COR-L47 (cell line): ENCODE measurements at regions not wholly inside any gene's neighbourhood (a gene's known extent, or its start where the extent isn't known, plus 50 kb on each side); places are given as distances from the start of the nearest gene placed in this dataset.
"Not testable (repeated sequence)": the region's sequence is repeated elsewhere in the genome, so short reads cannot be mapped to it uniquely, and the experiment has no call there.

Experiments
- DNase-seq: peaks from one replicate; lab custom pipeline; 2025; lab: John Stamatoyannopoulos, UW

DNA sequence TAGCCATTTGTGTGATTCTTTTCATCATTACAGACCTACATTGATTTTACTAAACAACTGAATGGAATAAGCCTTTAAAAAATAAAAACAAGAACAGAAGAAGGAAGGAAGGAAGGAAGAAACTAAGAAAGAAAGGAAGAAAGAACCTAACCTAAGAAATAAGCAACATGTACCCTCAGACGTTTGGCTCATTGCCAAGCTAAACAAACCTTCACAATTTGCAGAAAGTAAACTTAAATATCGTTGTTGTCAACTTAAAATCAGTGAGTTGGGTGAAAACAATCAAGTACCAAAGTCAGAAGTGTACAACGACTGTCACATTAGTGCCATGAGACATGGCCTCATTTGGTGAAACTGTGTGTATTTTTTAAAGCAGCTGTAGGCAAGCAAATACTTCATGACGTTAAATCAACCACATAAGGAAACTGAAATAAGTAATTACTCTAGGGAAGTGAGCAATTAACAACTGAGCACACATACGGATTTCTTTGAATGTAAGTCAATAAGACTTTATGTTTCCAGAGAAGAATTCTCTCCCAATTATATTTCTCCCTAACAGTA lies 313.1 kb upstream of the TMPRSS15 start:
- peak; percentile 30 for DNase-seq

DNA sequence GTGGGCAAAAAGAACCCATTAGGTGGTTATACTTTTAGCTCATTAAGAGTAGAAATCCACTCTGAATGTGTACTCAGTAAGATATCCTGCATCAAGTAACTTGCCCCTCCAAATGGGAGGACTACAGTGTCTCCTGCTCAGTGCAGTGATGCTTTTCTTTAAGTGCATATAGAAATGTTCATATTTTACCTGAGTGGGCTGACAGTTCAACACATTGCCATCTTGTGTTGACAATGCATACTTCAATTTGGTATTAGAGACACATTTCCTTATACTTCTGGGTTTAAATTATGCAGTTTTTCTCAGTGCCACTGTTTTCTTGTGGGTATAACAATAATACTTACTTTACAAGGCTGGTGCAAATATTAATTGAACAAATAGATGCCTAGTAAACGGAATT lies 318.6 kb upstream of the TMPRSS15 start:
- DNase-seq: no peak

DNA sequence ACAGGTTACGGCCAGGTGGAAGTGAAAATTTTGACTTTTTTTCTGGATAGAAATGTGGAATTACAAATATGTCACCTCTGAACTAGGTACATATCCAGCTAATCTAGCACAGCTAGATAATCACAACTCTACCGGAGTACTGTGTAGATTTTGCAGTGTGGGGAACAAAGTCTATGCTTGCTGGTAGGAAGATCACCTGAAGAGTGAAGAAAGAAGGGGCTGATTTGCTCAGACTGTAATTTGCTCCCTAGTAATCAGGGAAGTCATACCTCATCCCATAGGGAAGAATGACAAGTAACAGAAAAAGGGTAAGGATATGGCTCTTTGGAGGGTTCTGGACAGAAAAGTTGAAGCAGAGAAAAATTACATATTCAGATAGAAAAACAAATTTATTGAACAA lies 319.6 kb upstream of the TMPRSS15 start:
- DNase-seq: no peak

DNA sequence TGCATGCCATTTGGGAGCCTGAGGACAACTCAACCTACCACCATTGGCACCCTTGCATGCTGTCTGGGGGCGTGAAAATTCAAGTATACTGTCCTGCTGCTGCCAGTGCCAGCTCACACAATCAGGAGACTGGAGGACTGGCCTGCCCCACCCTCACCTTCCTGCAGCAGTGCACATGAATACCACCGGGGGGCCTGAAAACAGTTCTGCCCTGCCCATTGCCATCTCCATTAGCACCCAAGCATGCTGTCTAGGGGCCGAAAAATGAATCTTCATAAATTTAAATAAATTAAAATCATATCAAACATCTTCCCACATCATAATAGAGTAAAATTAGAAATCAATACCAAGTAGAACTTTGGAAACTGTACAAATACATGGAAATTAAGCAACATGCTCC lies 322.1 kb upstream of the TMPRSS15 start:
- no peak for DNase-seq

DNA sequence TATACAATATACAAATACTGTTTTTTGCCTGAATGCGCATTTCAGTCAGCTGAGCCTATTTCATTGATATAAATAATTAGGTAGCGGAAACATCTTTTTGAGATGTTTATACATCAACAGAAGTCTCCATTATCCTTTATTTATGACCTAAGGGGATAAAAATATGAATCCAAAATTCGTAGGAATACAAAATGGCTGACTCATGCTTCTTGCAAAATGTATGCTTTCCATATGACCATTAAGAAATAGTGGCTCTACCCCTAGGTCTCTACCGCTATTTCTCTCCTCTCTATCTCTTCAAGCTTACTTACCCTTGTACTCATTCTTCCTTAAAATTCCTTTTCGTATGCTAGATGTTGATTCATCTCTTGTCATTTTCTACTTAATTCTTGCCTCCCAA lies 338.4 kb upstream of the TMPRSS15 start:
- DNase-seq: no peak

DNA sequence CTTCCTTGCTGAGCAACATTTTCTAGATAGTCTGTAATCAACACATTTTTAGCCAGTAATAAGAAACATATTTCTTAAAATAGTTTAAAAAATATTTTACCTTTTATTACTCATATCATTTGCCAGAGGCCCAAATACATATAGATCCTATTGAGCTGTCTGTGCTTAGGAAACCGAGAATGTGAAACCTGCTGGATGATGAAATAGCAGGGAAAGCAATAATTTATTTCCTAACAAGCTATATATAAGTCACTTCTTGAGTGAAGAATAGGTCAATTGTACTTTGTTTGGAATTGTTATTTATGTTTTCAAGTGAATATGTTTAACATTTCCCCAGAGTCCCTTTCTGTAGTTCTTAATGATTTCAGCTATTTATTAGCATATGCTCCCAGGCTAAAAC lies 339.9 kb upstream of the TMPRSS15 start:
- no peak for DNase-seq

DNA sequence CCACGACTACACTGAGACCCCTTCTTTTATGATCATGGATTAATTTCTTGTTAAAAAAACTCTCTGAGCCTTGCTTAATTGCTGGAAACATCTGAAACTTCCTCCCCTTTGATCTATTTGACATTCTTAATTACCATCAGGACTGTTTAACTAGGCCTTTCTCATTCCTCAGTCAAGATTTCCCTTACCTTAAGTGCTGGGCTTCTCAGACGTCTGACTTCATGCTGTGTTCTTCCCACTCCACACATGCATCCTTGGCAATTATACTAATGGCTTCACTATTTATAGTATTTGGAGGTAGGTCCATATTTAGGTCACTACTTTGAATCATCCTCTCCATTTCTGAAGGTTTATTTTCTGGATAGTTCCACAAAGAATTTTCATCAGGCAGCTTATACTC lies 341.3 kb upstream of the TMPRSS15 start:
- no peak for DNase-seq

DNA sequence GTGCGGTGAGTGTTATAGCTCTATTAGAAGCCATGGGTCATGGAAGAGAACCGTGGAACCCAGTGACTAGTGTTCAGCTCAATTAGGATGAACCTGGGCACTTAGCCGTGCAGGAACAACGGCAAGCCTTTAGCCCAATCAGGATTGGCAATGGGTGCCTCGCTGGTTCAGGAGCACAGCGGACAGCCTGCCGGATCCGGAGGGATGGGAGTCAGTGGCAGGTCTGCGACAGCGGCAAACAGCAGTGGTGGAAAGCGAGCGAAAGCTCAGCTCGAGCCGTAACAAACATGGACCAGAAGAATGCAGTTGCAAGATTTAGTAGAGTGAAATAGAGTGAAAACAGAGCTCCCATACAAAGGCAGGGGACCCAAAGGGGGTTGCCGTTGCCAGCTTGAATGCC lies 349.3 kb upstream of the TMPRSS15 start:
- DNase-seq: not testable (repeated sequence)

DNA sequence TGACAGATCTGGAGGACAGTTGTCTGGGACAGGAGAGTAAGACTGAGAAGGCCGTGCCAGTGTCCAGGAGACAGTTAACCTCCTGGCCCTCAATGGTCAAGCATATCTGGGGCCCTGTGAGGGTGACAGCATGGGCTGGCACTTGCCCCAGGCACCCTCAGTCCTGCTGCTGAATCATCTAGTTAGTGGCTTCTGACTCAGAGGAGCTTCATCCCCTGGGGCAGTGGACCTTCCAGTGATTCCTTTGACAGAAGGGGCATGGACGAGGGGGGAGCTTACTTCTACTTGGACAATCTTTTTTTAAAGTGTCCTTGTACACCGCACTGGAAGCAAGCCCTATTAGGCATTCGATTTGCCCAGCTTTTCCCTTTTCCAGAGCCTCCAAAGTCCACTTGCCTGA lies 352.7 kb upstream of the TMPRSS15 start:
- DNase-seq: not testable (repeated sequence)

DNA sequence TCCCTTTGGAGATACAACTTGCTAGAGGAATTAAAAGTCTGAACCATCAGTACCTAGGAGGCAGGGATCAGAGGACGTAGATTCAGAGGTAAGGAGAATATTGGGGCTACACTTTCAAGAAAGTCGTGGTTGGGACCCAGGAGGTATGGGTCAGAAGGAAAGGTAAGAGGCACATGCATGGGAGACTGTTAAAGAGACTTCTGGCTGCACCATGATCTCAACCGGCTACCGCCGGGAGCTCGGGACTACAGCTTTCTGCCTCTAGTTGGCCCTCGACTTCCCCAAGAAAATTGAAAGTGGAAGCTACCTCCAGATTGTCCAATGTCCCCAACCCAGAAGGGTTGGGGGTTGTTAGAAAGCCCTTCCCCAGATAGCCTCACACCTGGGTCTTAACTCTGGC lies 355.7 kb upstream of the TMPRSS15 start:
- no peak for DNase-seq

DNA sequence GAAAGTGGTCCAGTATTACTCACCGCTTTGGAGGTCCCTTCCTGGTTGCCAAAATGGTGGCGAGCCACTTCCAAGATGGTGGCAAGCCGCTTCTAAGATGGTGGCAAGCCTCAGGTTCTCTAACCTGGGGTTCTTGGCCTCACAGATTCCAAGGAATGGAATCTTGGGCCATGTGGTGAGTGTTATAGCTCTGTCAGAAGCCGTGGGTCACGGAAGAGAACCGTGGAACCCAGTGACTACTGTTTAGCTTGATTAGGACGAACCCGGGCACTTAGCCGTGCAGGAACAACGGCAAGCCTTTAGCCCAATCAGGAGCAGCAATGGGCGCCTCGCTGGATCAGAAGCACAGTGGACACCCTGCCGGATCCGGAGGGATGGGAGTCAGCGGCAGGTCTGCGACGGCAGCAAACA lies 356.2 kb upstream of the TMPRSS15 start:
- no peak for DNase-seq

DNA sequence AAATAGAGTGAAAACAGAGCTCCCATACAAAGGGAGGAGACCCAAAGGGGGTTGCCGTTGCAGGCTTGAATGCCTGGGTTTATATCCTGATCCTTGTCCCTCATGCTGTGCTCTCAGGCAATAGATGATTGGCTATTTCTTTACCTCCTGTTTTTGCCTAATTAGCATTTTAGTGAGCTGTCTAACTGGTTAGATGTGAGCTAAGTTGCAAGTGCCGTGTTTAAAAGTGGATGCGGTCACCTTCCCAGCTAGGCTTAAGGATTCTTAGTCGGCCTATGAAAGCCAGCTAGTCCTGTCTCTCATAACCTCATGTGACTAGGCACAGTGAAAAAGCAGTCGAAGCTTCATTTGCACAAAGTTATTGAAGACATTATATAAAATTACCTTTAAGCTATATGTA lies 356.7 kb upstream of the TMPRSS15 start:
- DNase-seq: no peak

DNA sequence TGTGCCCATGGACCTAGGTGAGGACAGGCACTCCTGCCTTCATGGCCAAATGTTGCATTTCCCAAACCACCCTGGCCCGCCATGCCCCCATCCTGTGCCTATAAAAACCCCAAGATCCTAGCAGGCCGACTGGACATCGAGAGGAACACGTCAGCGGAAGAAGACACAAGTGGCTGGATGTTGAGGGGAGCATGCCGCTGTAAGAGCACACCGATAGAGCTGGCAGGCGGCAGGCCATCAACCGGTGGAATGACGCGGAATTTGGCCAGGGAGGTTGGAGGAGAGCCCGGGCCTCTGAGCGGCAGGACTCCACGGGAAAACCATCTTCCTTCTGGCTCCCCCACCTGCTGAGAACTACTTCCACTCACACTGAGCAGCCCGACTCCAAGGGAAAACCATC lies 361.1 kb upstream of the TMPRSS15 start:
- DNase-seq: no peak

DNA sequence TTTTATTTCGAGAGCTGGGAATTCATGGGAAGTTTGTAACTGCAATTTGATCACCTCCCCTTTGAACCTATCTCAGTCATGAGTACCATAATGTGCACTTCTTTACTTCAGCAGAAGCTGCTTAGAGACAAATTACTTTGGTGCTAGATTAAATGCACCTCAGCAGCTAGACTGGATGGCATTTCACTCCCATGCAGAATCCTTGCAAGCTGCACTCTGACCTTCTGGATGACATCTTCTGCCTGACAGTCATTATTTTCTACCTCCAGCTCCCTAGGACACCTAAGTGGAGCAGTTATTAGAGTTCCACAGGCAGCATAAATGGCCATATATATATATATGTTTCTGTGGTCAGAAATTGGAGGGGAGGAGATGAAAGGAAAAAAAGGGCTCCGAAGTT lies 366.0 kb upstream of the TMPRSS15 start:
- no peak for DNase-seq

DNA sequence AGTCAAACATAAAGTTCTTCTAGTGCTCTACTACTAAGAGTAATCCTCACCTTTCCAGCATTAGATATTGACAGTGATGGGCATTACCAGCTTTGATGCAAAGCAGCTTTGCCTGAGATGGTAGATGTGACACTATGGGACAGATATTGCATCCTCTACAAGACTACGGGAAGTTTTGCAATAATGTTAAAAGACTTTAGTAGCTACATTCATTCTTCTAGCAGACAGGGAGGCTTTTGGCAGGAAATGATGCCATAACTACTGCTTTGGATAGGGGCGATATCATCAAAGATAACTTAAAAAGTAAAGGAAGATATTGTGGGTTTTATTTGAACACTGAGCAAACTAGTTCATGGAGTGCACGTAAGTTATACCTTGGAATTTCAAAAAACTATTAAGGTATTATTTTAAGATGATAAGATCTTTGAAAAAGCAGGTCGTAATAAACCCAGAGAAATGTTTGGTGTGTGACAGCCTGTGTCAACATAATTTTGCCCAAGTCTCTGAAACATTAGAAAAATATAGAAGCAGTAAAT lies 368.3 kb upstream of the TMPRSS15 start:
- DNase-seq: no peak

DNA sequence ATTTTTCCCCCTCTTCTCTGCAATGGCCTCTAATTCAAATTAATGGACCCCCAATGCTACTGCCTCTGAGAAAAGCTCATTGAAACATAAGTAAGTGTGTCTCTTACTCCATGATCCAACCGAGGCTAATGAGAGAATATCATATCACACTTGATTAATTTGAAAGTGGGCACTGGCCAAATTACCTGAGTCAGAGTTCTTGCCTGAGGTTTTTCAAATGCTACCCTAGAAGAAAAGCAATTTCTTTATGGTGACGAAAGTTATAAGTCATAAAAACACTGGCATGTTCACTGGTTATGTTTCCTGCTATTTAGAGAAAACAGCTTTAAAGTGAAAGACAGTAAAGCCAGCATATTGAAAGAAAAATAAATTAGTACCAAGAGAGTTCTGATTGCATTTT lies 368.8 kb upstream of the TMPRSS15 start:
- DNase-seq: no peak

DNA sequence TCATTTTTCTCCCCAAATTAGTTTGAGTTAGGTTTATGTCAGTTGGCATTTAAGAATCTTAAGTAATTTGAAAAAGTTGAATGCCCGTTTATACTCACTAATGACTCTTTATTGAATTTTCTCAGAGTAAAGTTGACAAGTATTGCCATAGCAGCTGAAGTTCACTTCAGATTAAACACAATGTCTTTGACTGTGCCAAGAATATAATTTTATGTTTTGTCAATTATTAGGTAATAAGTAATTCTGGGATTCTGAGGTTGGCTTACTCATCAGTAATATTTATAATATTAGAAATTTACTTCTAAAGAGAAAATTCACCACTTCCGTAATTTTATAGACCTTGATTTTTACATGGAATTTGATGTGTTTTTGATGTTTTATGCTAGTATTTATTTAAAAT lies 369.3 kb upstream of the TMPRSS15 start:
- DNase-seq: no peak

DNA sequence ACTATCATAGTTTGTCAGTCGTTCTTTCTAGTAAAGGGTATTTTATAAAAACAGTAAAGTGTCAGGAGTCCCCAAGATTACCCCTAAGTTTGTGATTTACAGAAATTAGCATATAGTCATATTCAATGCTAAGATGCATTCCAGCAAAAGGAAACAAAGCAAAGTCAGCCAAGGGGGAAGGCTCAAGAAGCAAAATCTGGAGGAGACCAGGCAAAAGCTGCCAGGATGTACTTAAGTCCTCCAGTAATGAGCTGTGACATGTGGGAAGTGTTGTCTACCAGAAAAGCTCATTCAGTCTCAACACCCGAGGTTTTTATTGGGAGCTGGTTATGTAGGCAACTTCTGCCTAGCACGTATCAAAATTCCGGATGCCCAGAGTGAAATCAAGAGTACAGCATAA lies 373.4 kb upstream of the TMPRSS15 start:
- DNase-seq: no peak

DNA sequence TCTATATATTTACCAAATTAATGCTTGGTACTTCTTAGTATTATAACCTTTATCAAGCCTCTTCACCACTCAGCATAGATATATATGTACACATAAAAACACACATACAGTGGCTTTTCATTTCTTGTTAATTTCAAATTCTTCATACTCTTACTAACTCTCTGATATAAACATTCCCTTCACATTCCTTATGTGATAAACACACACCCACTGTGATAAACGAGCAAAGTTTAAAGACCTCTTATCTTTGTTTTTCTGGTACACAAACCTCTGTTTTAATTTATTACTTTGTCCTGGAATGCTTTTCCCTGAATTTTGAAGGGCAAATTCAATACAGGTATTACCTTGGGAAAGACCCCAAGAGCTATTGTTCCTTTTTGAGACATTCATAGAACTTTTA lies 379.1 kb upstream of the TMPRSS15 start:
- DNase-seq: no peak

DNA sequence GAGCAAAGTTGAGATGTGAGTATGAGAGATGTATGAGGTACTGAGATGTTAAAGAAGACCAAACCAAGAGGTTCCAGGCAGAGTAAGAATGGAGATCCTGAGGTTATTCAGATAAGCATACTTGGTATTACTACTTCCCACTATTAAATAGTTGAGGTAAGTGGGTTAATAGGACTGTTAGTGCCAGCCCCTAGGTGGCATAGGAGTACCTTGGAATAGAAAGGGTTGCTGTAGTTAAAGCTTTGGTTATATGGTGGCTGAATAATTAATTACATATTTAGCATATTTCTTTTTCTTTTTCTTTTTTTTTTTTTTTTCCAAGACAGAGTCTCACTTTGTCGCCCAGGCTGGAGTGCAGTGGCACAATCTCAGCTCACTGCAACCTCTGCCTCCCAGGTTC lies 397.9 kb upstream of the TMPRSS15 start:
- DNase-seq: no peak

DNA sequence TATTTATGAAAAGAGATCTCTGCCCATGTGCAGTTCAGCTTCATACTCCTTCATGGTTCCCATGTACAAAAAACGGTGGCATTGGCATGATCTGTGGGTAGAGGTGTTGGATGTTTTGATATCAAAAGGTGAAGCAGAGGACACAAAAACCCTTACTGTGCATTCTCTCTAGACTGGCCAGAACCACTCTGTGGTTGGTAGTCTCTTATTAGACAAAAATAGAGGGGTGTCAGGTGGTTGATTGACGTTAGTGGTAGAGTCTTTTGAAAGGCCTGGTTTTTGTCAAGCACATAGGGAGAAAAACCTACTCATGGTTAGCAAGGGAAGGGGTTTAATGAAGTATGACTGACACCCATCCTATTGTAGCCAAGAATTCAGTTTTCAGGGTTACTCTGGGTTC lies 400.0 kb upstream of the TMPRSS15 start:
- DNase-seq: no peak

DNA sequence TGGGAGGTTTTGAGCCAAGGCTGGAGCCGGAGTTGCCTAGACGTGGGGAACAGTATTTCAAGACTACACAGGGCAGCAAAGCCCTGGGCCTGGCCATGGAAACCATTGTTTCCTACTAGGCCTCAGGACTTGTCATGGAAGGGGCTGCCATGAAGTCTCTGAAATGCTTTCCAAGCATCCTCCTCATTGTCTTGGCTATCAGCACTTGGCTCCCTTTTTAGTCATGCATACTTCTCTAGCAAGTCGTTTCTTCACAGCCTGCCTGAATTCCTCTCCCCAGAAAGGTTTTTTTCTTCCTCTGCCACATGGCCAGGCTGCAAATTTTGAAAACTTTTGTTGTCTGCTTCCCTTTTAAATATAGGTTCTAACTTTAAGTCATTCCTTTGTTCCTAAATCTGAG lies 406.6 kb upstream of the TMPRSS15 start:
- DNase-seq: no peak

DNA sequence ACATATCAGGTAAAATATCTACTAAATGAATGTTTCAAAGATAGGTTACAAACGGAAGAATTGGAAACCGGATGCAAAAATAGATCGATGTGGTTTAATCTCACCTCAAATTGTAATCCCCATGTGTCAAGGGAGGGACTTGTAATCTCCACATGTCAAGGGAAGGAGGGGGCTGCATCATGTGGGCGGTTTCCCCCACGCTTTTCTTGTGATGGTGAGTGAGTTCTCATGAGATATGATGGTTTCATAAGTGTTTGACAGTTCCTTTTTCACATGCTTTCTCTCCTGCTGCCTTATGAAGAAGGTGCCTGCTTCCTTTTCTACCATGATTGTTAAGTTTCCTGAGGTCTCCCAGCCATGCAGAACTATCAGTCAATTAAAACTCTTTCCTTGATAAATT lies 408.7 kb upstream of the TMPRSS15 start:
- DNase-seq: no peak

DNA sequence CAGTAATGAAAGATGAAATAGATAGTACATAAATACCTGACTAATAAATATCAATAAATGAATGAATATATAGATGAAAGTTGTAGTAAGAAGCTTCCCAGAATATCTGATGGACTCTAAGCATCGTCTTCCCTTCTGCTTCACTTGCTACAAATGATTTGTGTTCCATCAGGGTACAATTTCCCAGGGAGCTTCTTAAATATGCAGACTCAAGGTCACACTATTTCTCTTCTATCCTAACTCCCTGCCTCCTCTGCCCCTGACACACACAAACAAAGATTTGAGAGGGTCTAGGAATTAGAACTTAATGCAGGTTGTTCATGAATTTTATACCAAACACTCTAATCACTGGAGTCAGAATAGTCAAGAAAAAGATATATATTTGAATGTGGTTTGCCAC lies 415.9 kb upstream of the TMPRSS15 start:
- DNase-seq: no peak

DNA sequence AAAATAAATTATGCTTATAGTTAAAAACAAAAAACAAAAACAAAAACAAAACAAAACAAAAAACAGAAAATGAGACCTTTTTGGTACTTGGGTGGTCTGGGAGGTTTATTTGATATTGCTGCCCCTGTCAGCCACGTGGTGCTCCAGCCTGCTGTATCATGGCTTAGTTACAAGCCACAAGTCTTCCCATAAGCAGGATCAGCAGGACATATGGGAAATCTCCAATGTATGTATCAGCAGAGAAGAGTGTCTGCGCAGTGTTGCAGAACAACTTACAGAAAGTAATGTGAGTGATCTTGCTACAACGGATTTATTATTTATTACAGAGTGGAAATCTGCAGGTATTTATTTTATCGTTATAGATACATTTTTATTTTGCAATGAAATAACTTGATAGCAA lies 423.0 kb upstream of the TMPRSS15 start:
- no peak for DNase-seq
